ENCODE measurements at regions not wholly inside any gene's neighbourhood (a gene's known extent, or its start where the extent isn't known, plus 50 kb on each side); places are given as distances from the start of the nearest gene placed in this dataset.

GRCh38 chr15:79211481-79211880, 71.0 kb upstream of the ANKRD34C start:
- no peak overlapping the region for H3K4me3 ChIP-seq
- H3K27ac ChIP-seq, result no peak overlapping the region
- no peak for TF ChIP-seq CTCF (IDR thresholded peaks at IDR 0.05)
- no peak for DNase-seq (ENCODE audit: low spot score)

- H3K27ac ChIP-seq, result no peak overlapping the region
- no peak overlapping the region for H3K4me3 ChIP-seq
- no peak for TF ChIP-seq CTCF (IDR thresholded peaks at IDR 0.05)
- no peak for DNase-seq (ENCODE audit: low spot score)
Measured at GRCh38 chr15:79209690-79210089, 72.8 kb upstream of the ANKRD34C start.

- no peak for TF ChIP-seq CTCF (IDR thresholded peaks at IDR 0.05)
- H3K27ac ChIP-seq, result no peak overlapping the region
- no peak overlapping the region for H3K4me3 ChIP-seq
- DNase-seq (ENCODE audit: low spot score), result no peak
Measured at GRCh38 chr15:79209116-79209515, 73.4 kb upstream of the ANKRD34C start.

GRCh38 chr15:79208179-79208578, 74.3 kb upstream of the ANKRD34C start:
- no peak for DNase-seq (ENCODE audit: low spot score)
- TF ChIP-seq CTCF (IDR thresholded peaks at IDR 0.05), result no peak
- Histone ChIP-seq H3K27ac (no peak overlapping the region), H3K4me3 (no peak overlapping the region)

GRCh38 chr15:79206940-79207339, 75.6 kb upstream of the ANKRD34C start:
- H3K27ac ChIP-seq, result no peak overlapping the region
- DNase-seq (ENCODE audit: low spot score), result no peak
- H3K4me3 ChIP-seq, result no peak overlapping the region
- no peak for TF ChIP-seq CTCF (IDR thresholded peaks at IDR 0.05)

- no peak for TF ChIP-seq CTCF (IDR thresholded peaks at IDR 0.05)
- H3K4me3 ChIP-seq, result no peak overlapping the region
- DNase-seq (ENCODE audit: low spot score), result no peak
- no peak overlapping the region for H3K27ac ChIP-seq
Measured at GRCh38 chr15:79204886-79205675, 77.4 kb upstream of the ANKRD34C start.

GRCh38 chr15:79198461-79198860, 84.1 kb upstream of the ANKRD34C start:
- DNase-seq (ENCODE audit: low spot score), result no peak
- Histone ChIP-seq H3K4me3 (no peak overlapping the region), H3K27ac (no peak overlapping the region)
- no peak for TF ChIP-seq CTCF (IDR thresholded peaks at IDR 0.05)

Data from coronary artery (tissue), 2 donors.